ENCODE measurements at regions not wholly inside any gene's neighbourhood (a gene's known extent, or its start where the extent isn't known, plus 50 kb on each side); places are given as distances from the start of the nearest gene placed in this dataset.

DNA sequence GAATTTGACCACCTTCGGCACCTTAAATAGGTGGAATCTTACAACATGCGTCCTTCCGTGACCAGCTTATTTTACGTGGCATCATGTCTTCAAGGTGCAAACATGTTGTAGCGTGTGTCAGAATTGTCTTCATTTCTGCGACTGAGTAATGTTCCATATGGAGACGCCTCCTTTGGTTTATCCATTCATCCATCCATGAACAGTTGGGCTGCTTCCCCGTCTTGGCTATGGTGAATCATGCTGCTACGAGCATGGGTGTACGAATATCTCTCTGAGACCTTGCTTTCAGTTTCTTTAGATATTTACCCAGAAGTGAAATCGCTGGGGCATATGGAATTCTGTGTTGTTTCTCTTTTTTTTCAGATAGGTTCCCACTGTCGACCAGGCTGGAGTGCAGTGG is 391.9 kb upstream of the IRX2 start:
- CTCF ChIA-PET, result no interaction called here
- Histone ChIP-seq H3K4me2 (ENCODE audit: low read length) (no peak overlapping the region), H3K9me2 (ENCODE audit: insufficient read depth) (no peaks in the 10 kb centered on the region), H3K27ac (ENCODE audit: low read depth, low read length) (no peak overlapping the region), H3K4me1 (ENCODE audit: control insufficient read depth in 1 of 2, insufficient read depth in 2 of 2, low read length in 2 of 2) (no peaks in the 10 kb centered on the region), H3K4me3 (replicated peaks in 1 of 2; ENCODE audit: low read depth in 1 of 2, low read length in 2 of 2) (no peak overlapping the region), H3K36me3 (ENCODE audit: control insufficient read depth in 1 of 2, insufficient read depth in 2 of 2, low read length in 2 of 2) (no peaks in the 10 kb centered on the region), H3K9me3 (ENCODE audit: control insufficient read depth in 1 of 2, insufficient read depth in 1 of 2, low read depth in 1 of 2, low read length in 2 of 2) (peaks cover 0 to 30% of the 10 kb centered on the region in 2 experiments; a peak in 2 of 4 replicates), H2AFZ (ENCODE audit: low read depth, low read length, poor library complexity, severe bottlenecking) (no peak overlapping the region), H3K79me2 (ENCODE audit: insufficient read depth, low read length) (no peaks in the 10 kb centered on the region), H3K9ac (ENCODE audit: low read length) (no peak overlapping the region), H4K20me1 (ENCODE audit: insufficient read depth) (no peaks in the 10 kb centered on the region), H3K27me3 (ENCODE audit: insufficient read depth, low read length) (no peaks in the 10 kb centered on the region)
- no peak for ATAC-seq
- DNase-seq (ENCODE audit: low read depth, low spot score), result no peak
- no peak for TF ChIP-seq FOSL1 (IDR thresholded peaks at IDR 0.05; ENCODE audit: low read depth)
- no peak for TF ChIP-seq ELF1 (IDR thresholded peaks at IDR 0.05; ENCODE audit: borderline replicate concordance, low read depth)
- TF ChIP-seq, protein P1, sequence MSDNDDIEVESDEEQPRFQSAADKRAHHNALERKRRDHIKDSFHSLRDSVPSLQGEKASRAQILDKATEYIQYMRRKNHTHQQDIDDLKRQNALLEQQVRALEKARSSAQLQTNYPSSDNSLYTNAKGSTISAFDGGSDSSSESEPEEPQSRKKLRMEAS (IDR thresholded peaks at IDR 0.05), result no peak
- TF ChIP-seq EZH2phosphoT487 (IDR thresholded peaks at IDR 0.05; ENCODE audit: borderline replicate concordance), result no peak
- no peak for TF ChIP-seq SRF (IDR thresholded peaks at IDR 0.05; ENCODE audit: low read depth)
- TF ChIP-seq, protein P2, sequence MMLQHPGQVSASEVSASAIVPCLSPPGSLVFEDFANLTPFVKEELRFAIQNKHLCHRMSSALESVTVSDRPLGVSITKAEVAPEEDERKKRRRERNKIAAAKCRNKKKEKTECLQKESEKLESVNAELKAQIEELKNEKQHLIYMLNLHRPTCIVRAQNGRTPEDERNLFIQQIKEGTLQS (IDR thresholded peaks at IDR 0.05), result no peak
- TF ChIP-seq SIN3A (IDR thresholded peaks at IDR 0.05; ENCODE audit: low read depth), result no peak
- TF ChIP-seq, protein P3, sequence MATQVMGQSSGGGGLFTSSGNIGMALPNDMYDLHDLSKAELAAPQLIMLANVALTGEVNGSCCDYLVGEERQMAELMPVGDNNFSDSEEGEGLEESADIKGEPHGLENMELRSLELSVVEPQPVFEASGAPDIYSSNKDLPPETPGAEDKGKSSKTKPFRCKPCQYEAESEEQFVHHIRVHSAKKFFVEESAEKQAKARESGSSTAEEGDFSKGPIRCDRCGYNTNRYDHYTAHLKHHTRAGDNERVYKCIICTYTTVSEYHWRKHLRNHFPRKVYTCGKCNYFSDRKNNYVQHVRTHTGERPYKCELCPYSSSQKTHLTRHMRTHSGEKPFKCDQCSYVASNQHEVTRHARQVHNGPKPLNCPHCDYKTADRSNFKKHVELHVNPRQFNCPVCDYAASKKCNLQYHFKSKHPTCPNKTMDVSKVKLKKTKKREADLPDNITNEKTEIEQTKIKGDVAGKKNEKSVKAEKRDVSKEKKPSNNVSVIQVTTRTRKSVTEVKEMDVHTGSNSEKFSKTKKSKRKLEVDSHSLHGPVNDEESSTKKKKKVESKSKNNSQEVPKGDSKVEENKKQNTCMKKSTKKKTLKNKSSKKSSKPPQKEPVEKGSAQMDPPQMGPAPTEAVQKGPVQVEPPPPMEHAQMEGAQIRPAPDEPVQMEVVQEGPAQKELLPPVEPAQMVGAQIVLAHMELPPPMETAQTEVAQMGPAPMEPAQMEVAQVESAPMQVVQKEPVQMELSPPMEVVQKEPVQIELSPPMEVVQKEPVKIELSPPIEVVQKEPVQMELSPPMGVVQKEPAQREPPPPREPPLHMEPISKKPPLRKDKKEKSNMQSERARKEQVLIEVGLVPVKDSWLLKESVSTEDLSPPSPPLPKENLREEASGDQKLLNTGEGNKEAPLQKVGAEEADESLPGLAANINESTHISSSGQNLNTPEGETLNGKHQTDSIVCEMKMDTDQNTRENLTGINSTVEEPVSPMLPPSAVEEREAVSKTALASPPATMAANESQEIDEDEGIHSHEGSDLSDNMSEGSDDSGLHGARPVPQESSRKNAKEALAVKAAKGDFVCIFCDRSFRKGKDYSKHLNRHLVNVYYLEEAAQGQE (IDR thresholded peaks at IDR 0.05; ENCODE audit: low read depth), result no peak
- BruUV-seq (replicated peaks), result no TSS peak
- intact Hi-C loops (cut with micrococcal nuclease), result no loop called here
- RAD21 ChIA-PET (ENCODE audit: low non-redundant PET in 1 of 2, low total read pairs in 2 of 2, uncharacterized antibody in 2 of 2, unreplicated experiment in 2 of 2), result no interaction called here
- POLR2A ChIA-PET, result no interaction called here
